OCI-LY7 (cell line): ENCODE measurements at regions not wholly inside any gene's neighbourhood (a gene's known extent, or its start where the extent isn't known, plus 50 kb on each side); places are given as distances from the start of the nearest gene placed in this dataset.

Experiments used
- BruUV-seq: library from RNA; stranded (reverse); fragments of 400-500 nt; replicated peaks from 2 replicates; lab custom pipeline; 2021; lab: Mats Ljungman, UMichigan
- CTCF ChIA-PET: fragments of 300-600 bp; sonication (Branson Sonifier 250); formaldehyde crosslinking; loops from one replicate; lab custom pipeline; 2022; ENCODE audit warnings: antibody characterized with exemption; ENCODE audit not compliant: unreplicated experiment; lab: Charles Lee
- POLR2A ChIA-PET: fragments of 300-600 bp; sonication (Branson Sonifier 250); formaldehyde crosslinking; loops from one replicate; lab custom pipeline; 2022; ENCODE audit warnings: antibody characterized with exemption; lab: Charles Lee
- DNase-seq: peaks from one replicate; pipeline ENCODE4 v3.0.0-alpha.2; 2015; ENCODE audit warnings: low spot score
- H2AFZ ChIP-seq: fragments of 200-600 bp; sonication (generic), shearing (Covaris generic); 2 replicates; pipeline ENCODE4 v1.6.1; 2014; ENCODE audit warnings: mild to moderate bottlenecking, antibody characterized with exemption, low read length, moderate library complexity
- H3K27ac ChIP-seq: fragments of 200-600 bp; sonication (generic); 2 replicates; pipeline ENCODE4 v1.5.1; 2014; ENCODE audit warnings: mixed run types, low read depth, mild to moderate bottlenecking, moderate library complexity, low read length, inconsistent platforms; ENCODE audit not compliant: poor library complexity, severe bottlenecking
- H3K36me3 ChIP-seq: fragments of 200-600 bp; sonication (generic); 2 replicates; pipeline ENCODE4 v1.6.1; 2014; ENCODE audit warnings: mild to moderate bottlenecking, antibody characterized with exemption, low read length, moderate library complexity, mixed read lengths; ENCODE audit not compliant: insufficient read depth
- H3K4me1 ChIP-seq: fragments of 200-600 bp; sonication (generic); 2 replicates; pipeline ENCODE4 v1.5.1; 2014; ENCODE audit warnings: mild to moderate bottlenecking, low read length; ENCODE audit not compliant: insufficient read depth, poor library complexity, severe bottlenecking
- H3K4me2 ChIP-seq: fragments of 200-600 bp; sonication (generic); 2 replicates; pipeline ENCODE4 v1.6.1; 2014; ENCODE audit warnings: mild to moderate bottlenecking, low read length
- H3K4me3 ChIP-seq: fragments of 200-600 bp; sonication (generic); 2 replicates; pipeline ENCODE4 v1.5.1; 2014; ENCODE audit warnings: mild to moderate bottlenecking, low read depth, low read length; ENCODE audit not compliant: poor library complexity, severe bottlenecking
- H3K79me2 ChIP-seq: fragments of 200-600 bp; sonication (generic); 2 replicates; pipeline ENCODE4 v1.6.1; 2016; ENCODE audit warnings: low read depth, mild to moderate bottlenecking, low read length, moderate library complexity, mixed read lengths; ENCODE audit not compliant: insufficient read depth
- H3K9me2 ChIP-seq: fragments of 200-600 bp; sonication (generic); 2 replicates; pipeline ENCODE4 v1.6.1; 2016; ENCODE audit warnings: mild to moderate bottlenecking, low read length, mixed read lengths; ENCODE audit not compliant: insufficient read depth
- H3K9me3 ChIP-seq: fragments of 200-600 bp; sonication (generic); 2 replicates; pipeline ENCODE4 v1.6.1; 2014; ENCODE audit warnings: mild to moderate bottlenecking, mixed run types, low read length, mixed read lengths
- H4K20me1 ChIP-seq: fragments of 200-600 bp; sonication (generic); 2 replicates; pipeline ENCODE4 v1.6.1; 2014; ENCODE audit warnings: mild to moderate bottlenecking, antibody characterized with exemption, low read length, moderate library complexity, mixed read lengths; ENCODE audit not compliant: insufficient read depth
- EZH2phosphoT487 ChIP-seq: fragments of 200-600 bp; sonication (generic); IDR thresholded peaks from 2 replicates; pipeline ENCODE4 v1.6.1; 2018; ENCODE audit warnings: low read depth, borderline replicate concordance, mild to moderate bottlenecking, mixed run types, antibody characterized with exemption, low read length, moderate library complexity, mixed read lengths
- intact Hi-C: fragments of 100-400 bp; cut with micrococcal nuclease; formaldehyde crosslinking; loops from one replicate; pipeline ENCODE4 v1.10.0; 2022; ENCODE audit not compliant: unreplicated experiment
- TF ChIP-seq, protein P1 (sequence below): fragments of 200-600 bp; sonication (generic); conservative IDR thresholded peaks from 2 replicates; pipeline ENCODE4 v1.5.1; 2014; ENCODE audit warnings: mild to moderate bottlenecking, antibody characterized with exemption, low read length, moderate library complexity, mixed read lengths

DNA sequence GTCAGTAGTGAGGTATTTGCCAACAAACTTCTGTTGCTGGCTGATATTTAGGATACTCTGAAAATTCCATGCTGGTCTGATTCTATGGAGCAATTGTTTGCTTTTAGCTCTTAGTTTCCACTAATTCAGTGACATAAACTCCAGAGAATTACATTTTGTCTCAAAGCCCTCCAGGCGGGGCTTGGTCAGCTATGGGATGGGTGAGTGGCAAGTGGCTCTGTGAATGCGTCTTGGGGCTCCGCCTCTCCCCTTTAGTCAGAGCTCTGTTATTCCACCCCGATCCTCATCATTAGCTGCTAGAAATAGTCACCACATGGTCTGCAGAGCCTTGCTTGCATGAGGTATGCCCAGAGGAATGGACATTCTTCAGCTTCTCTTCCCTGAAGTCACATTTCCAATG lies 540.6 kb downstream of the QKI start:
- no peak overlapping the region for H2AFZ ChIP-seq
- no peaks in the 10 kb centered on the region for H3K36me3 ChIP-seq
- no peaks in the 10 kb centered on the region for H3K79me2 ChIP-seq
- no peak overlapping the region for H3K27ac ChIP-seq
- TF ChIP-seq, protein P1, sequence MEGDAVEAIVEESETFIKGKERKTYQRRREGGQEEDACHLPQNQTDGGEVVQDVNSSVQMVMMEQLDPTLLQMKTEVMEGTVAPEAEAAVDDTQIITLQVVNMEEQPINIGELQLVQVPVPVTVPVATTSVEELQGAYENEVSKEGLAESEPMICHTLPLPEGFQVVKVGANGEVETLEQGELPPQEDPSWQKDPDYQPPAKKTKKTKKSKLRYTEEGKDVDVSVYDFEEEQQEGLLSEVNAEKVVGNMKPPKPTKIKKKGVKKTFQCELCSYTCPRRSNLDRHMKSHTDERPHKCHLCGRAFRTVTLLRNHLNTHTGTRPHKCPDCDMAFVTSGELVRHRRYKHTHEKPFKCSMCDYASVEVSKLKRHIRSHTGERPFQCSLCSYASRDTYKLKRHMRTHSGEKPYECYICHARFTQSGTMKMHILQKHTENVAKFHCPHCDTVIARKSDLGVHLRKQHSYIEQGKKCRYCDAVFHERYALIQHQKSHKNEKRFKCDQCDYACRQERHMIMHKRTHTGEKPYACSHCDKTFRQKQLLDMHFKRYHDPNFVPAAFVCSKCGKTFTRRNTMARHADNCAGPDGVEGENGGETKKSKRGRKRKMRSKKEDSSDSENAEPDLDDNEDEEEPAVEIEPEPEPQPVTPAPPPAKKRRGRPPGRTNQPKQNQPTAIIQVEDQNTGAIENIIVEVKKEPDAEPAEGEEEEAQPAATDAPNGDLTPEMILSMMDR: no peak
- no peak for TF ChIP-seq EZH2phosphoT487
- no peak overlapping the region for H3K4me3 ChIP-seq
- H3K4me1 ChIP-seq: no peaks in the 10 kb centered on the region
- DNase-seq: no peak
- no peaks in the 10 kb centered on the region for H3K9me3 ChIP-seq
- H3K4me2 ChIP-seq: no peak overlapping the region
- no TSS peak for BruUV-seq
- POLR2A ChIA-PET: interaction anchor here (0.7 kb wide), 1 partner anchor 9 kb away, joined by 3 read pairs; no protein-coding TSS in a partner anchor
- no peaks in the 10 kb centered on the region for H3K9me2 ChIP-seq
- intact Hi-C loops: no loop called here
- CTCF ChIA-PET: no interaction called here
- no peaks in the 10 kb centered on the region for H4K20me1 ChIP-seq

DNA sequence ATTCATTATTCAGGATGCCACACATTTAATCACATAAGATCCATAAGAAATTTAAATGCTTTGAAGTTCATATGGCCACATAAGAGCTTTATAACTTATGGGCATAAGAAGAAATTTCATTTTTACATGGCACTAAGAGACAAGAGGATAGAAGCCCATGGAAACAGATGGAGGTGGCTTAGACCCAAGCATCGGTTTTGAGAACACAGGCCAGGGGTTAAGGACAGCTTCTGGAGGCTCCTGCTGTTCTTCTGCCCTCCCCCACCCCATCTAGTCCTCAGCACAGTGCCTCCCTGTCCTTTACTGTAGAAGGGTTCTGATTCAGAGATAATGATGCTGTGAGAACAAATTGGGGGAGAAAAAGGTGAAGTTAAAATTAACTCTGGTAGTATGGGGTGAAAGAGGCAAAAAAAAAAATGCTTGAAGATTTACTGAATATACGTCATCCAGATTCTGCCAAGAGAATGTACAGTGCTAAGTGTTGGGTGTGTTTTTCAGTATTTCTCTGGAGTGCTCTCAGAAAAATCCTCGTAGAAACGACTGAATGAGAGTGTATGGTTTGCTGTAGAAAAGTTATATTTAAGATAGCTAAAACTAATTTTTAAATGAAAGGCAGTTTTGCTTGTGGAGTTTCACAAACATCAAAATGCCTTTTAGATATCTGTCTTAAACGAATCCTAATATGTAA lies 539.7 kb downstream of the QKI start:
- BruUV-seq: no TSS peak
- Histone ChIP-seq H3K9me3 (no peaks in the 10 kb centered on the region), H2AFZ (no peak overlapping the region), H3K9me2 (no peaks in the 10 kb centered on the region), H3K4me3 (no peak overlapping the region), H3K27ac (no peak overlapping the region), H3K79me2 (no peaks in the 10 kb centered on the region), H3K4me1 (no peaks in the 10 kb centered on the region), H3K4me2 (no peak overlapping the region), H3K36me3 (no peaks in the 10 kb centered on the region), H4K20me1 (no peaks in the 10 kb centered on the region)
- no peak for DNase-seq
- CTCF ChIA-PET: no interaction called here
- intact Hi-C loops: no loop called here
- POLR2A ChIA-PET: interaction anchor here (0.6 kb wide), 1 partner anchor 171 kb away, joined by 3 read pairs; no protein-coding TSS in a partner anchor
- TF ChIP-seq, protein P1: no peak
- no peak for TF ChIP-seq EZH2phosphoT487

DNA sequence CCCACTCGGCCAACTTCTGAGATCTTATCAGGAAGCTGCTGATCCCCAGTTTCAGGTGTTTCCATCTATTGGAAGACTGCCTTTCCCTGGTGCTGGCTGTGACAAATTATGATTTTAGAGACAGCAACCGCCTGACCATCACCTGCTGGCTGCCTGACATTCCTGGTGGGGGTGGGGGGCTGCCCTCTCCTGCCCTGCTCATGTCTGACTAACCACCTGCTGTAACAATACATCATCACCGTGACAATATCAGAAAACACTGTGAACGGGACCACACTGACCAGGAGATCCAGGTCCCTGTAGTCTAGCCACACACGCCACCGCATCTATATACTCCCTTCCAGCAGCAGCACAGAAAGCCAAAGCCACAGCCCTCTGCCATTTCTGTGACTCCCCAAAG lies 537.5 kb downstream of the QKI start:
- Histone ChIP-seq H3K4me2 (no peak overlapping the region), H3K79me2 (no peaks in the 10 kb centered on the region), H2AFZ (no peak overlapping the region), H3K4me1 (no peaks in the 10 kb centered on the region), H3K4me3 (no peak overlapping the region), H3K36me3 (no peaks in the 10 kb centered on the region), H3K27ac (no peak overlapping the region), H3K9me3 (no peaks in the 10 kb centered on the region), H4K20me1 (no peaks in the 10 kb centered on the region), H3K9me2 (no peaks in the 10 kb centered on the region)
- intact Hi-C loops: no loop called here
- ChIA-PET POLR2A (no interaction called here), CTCF (no interaction called here)
- DNase-seq: no peak
- no peak for TF ChIP-seq EZH2phosphoT487
- TF ChIP-seq, protein P1: no peak
- no TSS peak for BruUV-seq
